T-helper 9 cell (primary cell): ENCODE measurements at regions not wholly inside any gene's neighbourhood (a gene's known extent, or its start where the extent isn't known, plus 50 kb on each side); places are given as distances from the start of the nearest gene placed in this dataset.

Experiments used
- DNase-seq: peaks from one replicate; pipeline ENCODE4 v3.0.0-alpha.2; 2020

DNA sequence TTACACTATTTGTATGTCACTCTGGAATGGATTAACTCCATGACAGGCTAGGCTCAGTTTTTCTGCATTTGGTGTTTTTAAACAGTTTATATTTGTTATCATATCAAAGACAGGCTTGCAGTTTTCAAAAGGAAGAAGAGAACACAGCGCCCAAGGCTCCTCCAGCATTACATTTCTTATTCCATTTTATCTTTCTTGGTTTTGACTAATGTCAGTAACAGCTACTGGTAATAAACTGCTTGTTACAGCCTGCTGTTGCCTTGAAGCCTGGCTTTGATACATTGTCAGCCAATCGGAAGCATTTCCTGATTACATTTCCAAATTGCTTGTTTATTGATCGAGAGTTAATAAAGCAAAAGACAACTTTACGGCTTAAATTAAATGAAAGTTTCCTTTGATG, 166.0 kb upstream of the MDFIC start:
- DNase-seq: no peak

DNA sequence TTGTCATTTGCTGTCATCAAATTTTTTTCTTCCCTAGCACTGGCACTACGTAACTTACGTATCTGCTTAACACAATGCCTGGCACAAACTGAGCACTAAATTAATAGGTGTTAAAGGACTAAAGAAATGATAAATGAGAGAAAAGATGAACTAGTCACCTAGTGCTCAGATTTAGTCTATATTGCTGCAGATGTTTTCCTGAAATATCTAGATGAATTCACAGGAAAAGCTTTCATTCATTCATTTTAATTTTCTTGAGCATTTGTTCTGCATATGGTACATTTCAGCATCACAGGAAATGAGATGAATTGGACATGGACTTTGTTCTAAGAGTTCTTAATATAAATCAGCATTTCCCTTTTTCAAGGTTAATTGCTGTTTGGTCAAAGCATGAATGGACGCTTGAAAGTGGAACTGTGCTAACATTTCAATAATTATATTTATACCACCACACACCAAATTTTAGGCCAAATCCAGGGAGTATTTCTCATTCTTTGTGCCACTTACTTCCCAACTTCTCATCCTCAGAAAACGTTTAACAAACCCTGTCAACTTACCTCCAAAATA, 163.2 kb upstream of the MDFIC start:
- no peak for DNase-seq

DNA sequence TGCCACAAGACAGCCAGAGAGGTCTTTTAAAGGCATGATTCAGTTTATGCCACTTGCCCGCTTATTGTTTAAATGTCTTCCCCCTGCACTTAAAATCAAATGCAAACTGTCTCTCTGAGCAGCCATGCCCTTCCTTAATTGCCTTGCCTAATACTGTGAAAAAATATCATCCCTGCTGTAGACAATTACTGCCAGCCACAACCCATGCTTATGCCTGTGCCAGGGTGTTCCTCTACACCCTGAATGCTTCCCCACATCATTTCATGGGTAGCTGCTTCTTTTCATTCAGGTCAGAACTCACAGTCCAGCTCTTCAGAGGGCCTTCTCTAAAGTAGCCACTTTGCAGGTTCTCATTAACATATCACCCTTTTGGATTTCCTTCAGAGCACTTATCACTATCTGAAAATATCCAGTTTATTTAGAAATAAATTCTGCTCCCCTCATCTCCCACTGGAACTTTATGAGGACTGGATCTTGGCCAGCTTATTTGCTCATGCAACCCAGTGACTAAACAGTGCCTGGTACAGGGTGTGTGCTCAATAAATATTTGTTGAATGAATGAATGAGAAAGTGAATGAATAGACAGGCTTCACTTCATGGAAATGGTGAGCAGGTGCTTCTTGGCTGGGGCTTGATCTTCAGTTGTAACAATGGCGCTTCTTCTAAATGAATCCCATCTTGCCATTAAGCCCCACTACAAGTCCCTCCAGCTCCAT, 162.4 kb upstream of the MDFIC start:
- DNase-seq: no peak

DNA sequence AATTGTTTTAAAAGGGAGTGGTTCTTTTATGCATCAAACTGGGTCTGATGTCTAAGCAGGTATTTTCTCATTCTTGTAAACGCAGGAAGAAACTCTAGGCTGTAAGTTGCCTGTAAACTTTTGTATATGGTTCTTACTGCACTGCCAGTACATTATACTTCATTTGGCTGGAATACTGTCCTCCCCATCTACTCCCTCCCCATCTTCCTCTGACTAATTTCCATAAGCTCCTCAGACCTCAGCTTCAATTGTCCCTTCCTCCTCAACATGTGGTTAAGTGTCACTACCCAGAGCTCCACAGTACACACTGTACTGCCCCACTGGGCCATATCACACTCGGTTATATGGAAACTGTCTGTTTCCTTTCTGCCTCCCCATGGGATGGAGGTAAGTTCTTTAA, 161.4 kb upstream of the MDFIC start:
- no peak for DNase-seq

DNA sequence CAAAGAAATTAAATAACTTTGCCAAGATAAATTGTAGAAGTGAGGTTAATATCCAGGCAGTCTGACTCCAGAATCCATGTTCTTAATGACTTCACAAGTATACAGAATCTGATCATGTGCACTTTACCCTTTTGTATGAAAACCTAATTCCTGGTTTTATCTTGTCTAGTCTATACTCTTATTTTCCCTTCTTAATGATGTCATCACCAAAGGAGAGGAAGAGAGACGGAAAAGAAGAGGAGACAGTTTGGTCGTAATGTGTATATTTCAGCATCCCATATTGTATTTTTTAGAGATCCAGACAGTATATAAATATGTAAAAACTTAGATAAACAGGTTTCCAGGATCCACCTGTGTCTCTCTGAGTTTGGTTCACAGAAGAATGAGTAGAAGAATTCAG, 159.9 kb upstream of the MDFIC start:
- DNase-seq: no peak

- no peak for DNase-seq
These were observed 156.4 kb upstream of the MDFIC start for GRCh38 chr7:114765331-114766040.

GRCh38 chr7:114766041-114766356, 155.9 kb upstream of the MDFIC start:
- DNase-seq: no peak

DNA sequence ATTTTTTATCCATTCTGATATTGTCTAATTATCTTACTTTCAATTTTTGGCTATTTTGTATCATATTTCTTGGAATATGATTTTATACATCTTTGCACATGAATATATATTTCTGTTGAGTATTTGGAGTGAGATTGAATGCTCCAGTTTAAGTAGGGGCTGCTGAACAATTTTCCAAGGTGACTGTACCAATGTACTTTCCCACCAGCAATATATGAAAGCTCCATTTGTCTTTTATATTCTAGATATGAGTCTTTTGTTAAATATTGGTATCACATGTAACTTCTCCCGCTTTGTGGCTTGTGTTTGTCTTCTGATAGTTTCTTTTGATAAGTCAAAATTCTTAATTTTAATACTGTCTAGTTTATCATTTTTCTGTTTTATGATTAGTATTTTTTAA, 144.6 kb upstream of the MDFIC start:
- no peak for DNase-seq

GRCh38 chr7:114783508-114783907, 138.4 kb upstream of the MDFIC start:
- no peak for DNase-seq

DNA sequence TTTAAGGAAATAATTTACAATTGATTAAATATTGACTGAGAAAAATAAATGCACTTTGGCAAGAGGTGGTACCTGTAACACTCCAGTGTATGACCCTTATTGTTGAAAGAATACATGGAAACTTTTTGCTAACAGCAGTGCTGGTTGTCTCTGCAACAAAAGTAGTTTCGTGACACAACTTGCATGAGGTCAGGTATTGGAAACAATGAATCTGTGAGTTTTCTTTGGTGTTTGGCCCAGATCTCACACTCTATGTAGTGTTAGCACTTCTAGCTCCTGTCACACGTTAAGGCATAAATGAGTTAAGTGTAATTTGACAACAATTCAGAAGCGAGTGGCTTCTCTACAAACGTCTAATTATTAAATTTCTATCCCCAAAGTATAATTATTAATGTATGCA, 137.7 kb upstream of the MDFIC start:
- DNase-seq: no peak

DNA sequence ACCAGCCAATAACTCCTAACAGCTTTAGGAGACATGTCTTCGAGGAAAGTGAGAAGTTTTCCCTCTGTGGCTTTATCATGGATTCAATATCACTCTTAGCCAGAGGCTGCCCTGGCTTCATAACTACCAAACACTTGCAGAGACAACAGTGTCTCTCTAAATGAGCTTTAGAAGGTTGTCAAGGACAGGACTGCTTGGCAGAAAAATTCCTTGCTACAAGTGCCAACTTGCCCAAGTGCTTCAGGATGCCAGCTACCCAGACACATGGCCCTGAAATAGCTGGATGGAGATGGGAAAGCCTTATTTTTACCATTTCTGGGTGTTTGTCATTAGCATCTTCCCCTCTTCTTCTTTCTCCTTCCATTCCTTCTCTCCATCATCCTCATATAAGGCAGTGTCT, 137.1 kb upstream of the MDFIC start:
- no peak for DNase-seq

- no peak for DNase-seq
These were observed 136.4 kb upstream of the MDFIC start for GRCh38 chr7:114785496-114785895.

DNA sequence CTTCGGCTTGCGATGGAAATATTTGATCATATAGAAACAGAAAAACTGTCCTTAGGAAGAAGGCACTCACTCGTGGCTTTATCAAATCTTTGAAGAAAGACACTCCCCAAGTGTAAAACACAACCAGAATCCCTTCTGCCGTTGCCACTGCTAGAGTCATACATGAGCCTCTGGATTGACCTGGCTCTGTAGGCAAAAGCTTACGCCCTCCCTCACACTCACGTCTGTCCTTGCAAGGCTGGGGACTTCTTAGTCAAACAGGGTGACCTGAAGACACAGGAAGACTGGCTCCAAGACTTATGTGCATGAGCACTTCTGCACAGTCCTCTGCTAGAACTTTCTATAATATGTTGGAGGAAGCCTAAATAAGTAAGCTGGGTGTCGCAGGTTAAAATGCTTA, 135.4 kb upstream of the MDFIC start:
- DNase-seq: no peak

DNA sequence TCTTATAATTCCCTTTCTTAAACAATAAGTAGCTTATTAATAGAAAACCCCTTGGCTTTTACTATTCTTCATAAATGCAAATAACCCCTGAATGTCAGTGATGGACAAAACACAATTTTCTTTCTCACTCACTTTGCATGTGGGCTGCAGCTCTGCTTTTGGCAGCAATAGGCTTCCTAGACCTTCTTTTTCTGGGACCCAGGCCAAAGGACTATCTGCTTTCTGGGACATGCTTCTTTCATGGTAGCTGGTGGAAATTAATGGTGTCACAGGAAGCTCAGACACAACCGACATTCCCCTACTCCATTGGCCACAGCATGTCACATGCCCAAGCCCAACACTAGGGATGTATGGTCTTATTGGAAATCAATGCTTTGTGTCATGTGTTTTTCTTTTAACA, 134.3 kb upstream of the MDFIC start:
- no peak for DNase-seq

DNA sequence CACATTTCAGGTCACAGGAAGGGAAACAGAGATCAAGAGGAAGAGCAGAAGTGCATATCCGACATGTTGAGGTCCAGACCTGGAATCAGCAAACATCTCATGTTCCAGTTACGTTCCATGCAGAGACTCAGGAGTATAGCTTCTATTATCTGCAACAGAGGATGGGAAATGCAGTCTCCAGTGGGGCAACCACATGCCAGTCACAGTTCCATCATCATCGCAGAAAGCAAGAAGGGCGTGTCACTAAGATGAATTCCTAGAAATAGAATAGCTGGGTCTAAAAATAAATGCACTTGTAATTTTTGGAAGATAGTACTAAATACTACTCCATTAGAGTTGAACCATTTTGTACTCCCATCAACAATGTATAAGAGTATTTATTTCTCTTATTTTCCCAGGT, 133.2 kb upstream of the MDFIC start:
- DNase-seq: no peak

DNA sequence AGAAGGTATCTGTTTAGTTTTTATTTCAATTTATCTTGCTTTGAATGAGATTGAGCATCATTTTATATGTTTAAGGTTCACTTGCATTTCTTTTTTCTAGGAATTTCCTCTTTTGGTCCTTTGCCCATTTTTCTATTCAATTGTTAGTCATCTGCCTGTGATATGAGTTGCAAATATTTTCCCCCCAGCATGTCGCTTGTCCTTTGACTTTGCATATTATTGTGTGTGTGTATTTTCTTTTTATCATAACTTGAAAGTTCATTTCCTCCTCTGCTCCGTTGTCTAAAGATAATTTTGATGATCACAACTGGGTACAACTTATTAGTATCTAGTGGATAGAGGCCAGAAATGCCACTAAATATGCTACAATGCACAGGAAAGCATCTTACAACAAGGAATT, 132.7 kb upstream of the MDFIC start:
- no peak for DNase-seq

DNA sequence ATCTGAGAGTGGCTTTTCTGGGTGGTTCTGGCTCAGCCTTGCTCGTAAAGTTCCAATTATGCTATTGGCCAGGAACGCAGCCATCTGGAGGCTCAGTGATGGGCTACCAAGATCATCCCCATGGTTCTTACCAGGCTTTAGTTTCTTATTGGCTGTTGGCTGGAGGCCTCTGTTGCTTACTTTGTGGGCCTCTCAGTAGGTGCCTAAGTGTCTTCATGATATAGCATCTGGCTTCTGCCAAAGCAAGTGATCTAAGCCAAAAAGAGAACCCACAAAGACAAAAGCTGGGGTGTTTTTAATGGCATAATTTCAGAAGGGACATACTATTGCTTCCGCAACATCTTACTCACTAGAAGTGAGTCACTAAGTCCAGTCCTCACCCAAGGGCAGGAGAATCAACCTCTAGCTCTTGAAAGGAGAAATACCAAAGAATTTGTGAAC, 132.0 kb upstream of the MDFIC start:
- DNase-seq: no peak

GRCh38 chr7:114790521-114790920, 131.4 kb upstream of the MDFIC start:
- DNase-seq: no peak

DNA sequence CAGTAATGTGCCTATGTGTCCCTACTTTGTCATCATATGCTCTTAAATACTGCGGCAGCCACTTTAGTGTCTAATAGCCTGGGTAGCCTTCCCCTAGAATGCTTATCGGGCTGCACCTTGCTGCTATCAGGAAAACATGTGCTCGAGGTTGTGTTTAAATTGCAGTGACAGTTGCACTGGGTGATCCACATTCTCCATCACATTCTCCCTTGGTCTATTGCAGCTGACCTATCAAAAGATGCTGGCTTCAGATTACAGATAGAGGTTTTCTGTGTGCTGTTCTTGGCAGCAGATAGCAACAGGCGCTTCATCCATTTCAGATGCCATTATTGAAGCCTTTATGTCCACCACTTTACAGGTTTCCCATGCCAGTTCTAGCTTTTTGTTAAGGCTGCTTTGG, 130.1 kb upstream of the MDFIC start:
- no peak for DNase-seq

- no peak for DNase-seq
These were observed 128.6 kb upstream of the MDFIC start for GRCh38 chr7:114793155-114793845.

- DNase-seq: no peak
These were observed 126.4 kb upstream of the MDFIC start for GRCh38 chr7:114795475-114795874.

GRCh38 chr7:114799628-114800028, 122.3 kb upstream of the MDFIC start:
- DNase-seq: no peak

DNA sequence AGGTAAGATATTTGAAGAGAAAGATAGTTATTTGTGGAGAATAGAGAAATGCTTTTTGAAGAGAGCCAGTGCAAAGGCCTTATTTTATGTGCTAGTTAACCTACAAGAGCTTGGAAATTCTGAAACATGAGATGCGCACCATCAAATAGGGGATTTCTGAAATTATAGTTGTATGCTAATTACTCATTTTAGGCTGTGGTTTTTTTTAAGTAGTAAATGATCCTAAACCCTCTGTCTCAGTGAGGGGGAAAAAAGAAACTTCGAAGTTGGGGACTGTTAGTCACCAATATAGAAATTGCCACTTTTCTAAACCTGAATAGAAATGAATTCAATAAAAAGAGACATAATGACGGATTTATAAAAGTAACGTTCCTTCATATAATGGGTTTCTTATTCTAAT, 119.3 kb upstream of the MDFIC start:
- no peak for DNase-seq

DNA sequence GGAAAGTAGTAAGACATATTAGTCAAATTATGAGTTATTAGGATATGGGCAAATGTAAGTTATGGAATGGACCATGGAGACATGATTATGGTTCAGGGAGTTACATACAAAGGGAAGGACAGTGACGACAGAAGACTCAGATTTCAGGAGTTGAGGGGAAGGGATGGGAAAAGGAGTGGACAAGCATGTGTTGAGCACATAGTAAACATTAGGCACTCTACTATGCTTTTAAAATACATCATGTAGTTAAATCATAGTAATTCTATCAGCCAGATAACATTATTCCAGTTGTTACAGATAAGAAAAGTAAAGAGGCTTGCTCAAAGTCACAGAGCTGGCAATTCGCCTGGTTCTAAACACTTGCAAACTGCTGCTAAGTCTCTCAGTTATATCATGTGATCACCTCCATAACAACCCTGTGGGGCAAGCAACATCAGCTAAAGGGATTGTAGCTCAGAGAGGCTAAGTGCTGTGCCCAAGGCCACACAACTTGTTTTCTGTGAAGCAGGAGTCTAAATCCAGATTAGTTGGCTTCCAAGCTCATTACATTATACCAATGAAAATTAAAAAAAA, 115.2 kb upstream of the MDFIC start:
- DNase-seq: no peak
